ENCODE measurements at regions not wholly inside any gene's neighbourhood (a gene's known extent, or its start where the extent isn't known, plus 50 kb on each side); places are given as distances from the start of the nearest gene placed in this dataset.
"Not testable (repeated sequence)": the region's sequence is repeated elsewhere in the genome, so short reads cannot be mapped to it uniquely, and the experiment has no call there.

GRCh38 chr6:61100072-61100471 is 1186.0 kb downstream of the KHDRBS2 start:
- H3K36me3 Mint-ChIP-seq (ENCODE audit: unreplicated experiment): no peaks in the 10 kb centered on the region
- H3K27ac Mint-ChIP-seq (ENCODE audit: unreplicated experiment): no peak overlapping the region
- TF ChIP-seq CTCF (IDR thresholded peaks at IDR 0.05): no peak
- peaks cover 29% of the 10 kb centered on the region for H3K9me3 Mint-ChIP-seq (ENCODE audit: unreplicated experiment)
- H3K4me3 Mint-ChIP-seq (ENCODE audit: unreplicated experiment): no peak overlapping the region
- H3K27me3 Mint-ChIP-seq (ENCODE audit: unreplicated experiment): no peaks in the 10 kb centered on the region
- H3K4me1 Mint-ChIP-seq (ENCODE audit: unreplicated experiment): no peaks in the 10 kb centered on the region
- no peak for DNase-seq (ENCODE audit: extremely low spot score, unreplicated experiment)

GRCh38 chr6:61099561-61099960 is 1186.5 kb downstream of the KHDRBS2 start:
- H3K27me3 Mint-ChIP-seq (ENCODE audit: unreplicated experiment); H3K4me3 Mint-ChIP-seq (ENCODE audit: unreplicated experiment); H3K27ac Mint-ChIP-seq (ENCODE audit: unreplicated experiment); DNase-seq (ENCODE audit: extremely low spot score, unreplicated experiment); H3K4me1 Mint-ChIP-seq (ENCODE audit: unreplicated experiment); H3K36me3 Mint-ChIP-seq (ENCODE audit: unreplicated experiment): not testable (repeated sequence)
- H3K9me3 Mint-ChIP-seq (ENCODE audit: unreplicated experiment): peaks cover 24% of the 10 kb centered on the region

GRCh38 chr6:61087986-61088385 is 1198.0 kb downstream of the KHDRBS2 start:
- not testable (repeated sequence) for H3K4me1 Mint-ChIP-seq (ENCODE audit: unreplicated experiment); H3K27ac Mint-ChIP-seq (ENCODE audit: unreplicated experiment); DNase-seq (ENCODE audit: extremely low spot score, unreplicated experiment); H3K36me3 Mint-ChIP-seq (ENCODE audit: unreplicated experiment); H3K27me3 Mint-ChIP-seq (ENCODE audit: unreplicated experiment); H3K4me3 Mint-ChIP-seq (ENCODE audit: unreplicated experiment)
- H3K9me3 Mint-ChIP-seq (ENCODE audit: unreplicated experiment): peaks cover 28% of the 10 kb centered on the region

- DNase-seq (ENCODE audit: extremely low spot score, unreplicated experiment): no peak
- TF ChIP-seq CTCF (IDR thresholded peaks at IDR 0.05): no peak
- H3K9me3 Mint-ChIP-seq (ENCODE audit: unreplicated experiment): peaks cover 23% of the 10 kb centered on the region
- H3K27me3 Mint-ChIP-seq (ENCODE audit: unreplicated experiment): no peaks in the 10 kb centered on the region
- H3K4me1 Mint-ChIP-seq (ENCODE audit: unreplicated experiment): no peaks in the 10 kb centered on the region
- no peak overlapping the region for H3K4me3 Mint-ChIP-seq (ENCODE audit: unreplicated experiment)
- H3K36me3 Mint-ChIP-seq (ENCODE audit: unreplicated experiment): no peaks in the 10 kb centered on the region
- no peak overlapping the region for H3K27ac Mint-ChIP-seq (ENCODE audit: unreplicated experiment)
Observed at GRCh38 chr6:61044011-61044410, 1242.0 kb downstream of the KHDRBS2 start.
